HG02623 (cell line): ENCODE measurements at regions not wholly inside any gene's neighbourhood (a gene's known extent, or its start where the extent isn't known, plus 50 kb on each side); places are given as distances from the start of the nearest gene placed in this dataset.

Experiments used
- ATAC-seq: cut with Tn5 transposase; IDR thresholded peaks from one replicate; pipeline ENCODE4 v1.9.1; 2021; ENCODE audit warnings: moderate library complexity; ENCODE audit not compliant: unreplicated experiment

DNA sequence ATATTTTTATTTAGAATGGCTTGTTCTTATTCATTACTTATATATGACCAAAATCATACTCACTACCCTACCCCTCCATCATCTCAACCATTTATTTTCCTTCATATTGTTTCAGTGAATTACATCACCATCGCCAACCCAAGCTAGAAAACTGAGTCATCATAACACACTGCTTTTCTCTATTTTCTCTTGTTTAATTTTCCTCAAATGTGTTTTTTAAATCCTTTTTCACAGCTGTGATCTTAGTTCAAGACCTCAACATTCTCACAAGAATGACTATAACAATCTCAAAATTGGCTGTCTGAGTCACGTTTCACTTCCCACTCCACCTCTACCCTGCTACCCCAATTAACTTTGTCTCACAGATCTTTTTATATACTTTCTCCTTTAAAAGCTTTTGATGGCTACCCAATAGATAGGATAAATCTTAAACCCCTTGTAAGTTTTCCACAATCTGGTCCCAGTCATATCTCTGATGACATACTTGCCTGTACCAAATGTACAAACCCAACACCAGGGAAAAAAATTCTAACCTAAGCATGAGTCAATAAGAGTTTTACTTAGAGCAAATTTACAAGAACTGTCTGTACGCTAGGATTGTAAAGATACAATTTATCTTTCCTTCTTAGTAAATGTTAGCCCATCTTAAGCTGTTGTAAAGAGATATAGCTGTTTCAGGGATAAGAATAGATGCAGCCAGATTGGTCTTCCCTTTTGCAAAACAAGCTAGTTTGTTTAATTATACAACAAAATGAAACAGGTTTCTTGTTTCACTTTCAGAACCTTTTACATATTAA, 635.1 kb upstream of the SLC39A10 start:
- ATAC-seq = peak; percentile 69

DNA sequence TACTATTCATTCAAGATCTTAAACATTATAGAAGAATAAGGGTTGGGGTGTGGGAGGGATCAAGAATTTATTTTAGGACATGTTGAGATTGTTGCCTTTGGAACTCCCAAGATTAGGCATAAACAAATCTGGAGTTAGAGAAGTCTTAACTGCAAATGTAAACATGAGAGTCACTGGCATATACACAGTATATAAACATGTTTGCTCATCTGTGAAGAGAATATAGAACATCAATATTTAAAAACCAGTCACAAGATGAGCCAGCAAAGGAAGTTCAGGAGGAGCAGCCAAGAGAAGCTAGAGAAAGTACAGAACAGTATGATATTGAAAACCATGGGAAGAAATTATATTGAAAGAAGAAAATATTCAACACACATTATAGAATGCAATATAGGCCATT, 638.6 kb upstream of the SLC39A10 start:
- ATAC-seq = no peak

DNA sequence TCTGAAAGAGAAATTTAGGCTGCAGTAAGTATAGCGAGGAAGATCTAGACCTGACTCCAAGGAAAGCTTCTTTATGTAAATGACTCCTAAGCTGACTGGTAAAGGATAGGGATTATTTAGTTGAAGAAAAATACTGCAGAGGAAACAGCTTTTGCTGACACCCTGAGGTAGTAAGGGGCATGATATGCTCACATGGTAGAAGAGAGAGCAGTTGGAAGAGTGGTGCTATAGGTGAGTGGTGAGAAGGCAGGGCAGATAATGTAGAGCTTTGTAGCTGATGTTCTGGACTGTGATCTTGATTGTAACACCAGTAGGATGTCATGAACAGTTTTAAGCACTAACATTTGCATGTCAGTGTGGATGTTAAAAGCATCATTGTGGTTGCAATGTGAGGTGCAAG, 639.1 kb upstream of the SLC39A10 start:
- no peak for ATAC-seq

DNA sequence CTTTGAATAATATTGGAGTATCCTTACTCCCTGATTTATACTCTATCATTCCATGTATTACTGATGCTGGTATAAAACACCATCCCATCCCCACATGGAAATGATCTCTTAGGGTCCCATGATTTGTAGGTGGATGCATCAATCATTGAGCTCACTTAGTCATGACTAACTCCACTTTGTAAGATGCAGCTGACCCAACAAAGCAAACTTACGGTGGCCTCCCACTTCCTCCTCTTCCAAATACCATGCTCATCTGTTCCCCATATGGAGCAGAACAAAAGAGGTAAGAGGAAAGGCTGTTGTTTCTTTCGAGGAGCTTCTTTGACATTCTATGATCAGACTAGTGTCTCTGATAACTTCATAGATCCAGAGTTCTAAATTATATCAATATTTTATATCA, 640.2 kb upstream of the SLC39A10 start:
- no peak for ATAC-seq

DNA sequence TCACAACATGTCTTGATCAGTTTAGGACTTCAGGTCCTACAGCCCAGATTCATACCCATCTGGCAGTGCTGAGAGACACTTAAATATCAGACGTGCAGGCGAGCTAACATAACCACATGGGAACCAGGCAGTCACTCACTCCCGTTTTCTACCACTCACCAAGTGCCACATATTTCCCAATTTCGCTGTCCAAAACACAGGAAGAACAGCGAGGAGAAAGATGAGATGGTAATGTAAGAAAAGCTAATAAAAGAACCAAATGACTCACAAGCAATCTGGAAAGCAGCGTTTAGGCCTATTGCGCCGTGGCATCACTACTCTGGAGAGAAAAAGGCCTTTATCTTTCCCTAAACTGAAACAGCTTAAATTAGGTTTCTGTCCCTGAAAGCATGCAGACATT, 647.8 kb upstream of the SLC39A10 start:
- ATAC-seq = no peak

DNA sequence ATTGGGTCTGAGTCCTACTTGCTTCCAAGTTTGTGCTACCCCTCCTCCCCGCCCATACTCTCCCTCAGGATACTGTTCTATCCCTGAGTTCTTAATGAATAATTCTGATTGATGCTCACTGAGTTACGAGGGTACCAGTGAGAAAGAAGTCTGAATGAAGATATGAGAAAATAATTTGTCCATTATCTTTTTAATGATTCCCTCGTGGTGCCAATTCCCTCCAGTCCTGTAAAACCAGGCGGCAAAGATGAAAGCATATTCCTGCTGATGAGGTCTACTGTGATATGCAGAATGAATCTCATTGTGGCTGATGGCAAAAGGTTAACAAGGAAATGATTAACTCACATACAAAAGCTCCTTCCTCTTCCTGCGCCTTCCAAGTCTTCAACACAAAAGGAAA, 650.2 kb upstream of the SLC39A10 start:
- no peak for ATAC-seq

DNA sequence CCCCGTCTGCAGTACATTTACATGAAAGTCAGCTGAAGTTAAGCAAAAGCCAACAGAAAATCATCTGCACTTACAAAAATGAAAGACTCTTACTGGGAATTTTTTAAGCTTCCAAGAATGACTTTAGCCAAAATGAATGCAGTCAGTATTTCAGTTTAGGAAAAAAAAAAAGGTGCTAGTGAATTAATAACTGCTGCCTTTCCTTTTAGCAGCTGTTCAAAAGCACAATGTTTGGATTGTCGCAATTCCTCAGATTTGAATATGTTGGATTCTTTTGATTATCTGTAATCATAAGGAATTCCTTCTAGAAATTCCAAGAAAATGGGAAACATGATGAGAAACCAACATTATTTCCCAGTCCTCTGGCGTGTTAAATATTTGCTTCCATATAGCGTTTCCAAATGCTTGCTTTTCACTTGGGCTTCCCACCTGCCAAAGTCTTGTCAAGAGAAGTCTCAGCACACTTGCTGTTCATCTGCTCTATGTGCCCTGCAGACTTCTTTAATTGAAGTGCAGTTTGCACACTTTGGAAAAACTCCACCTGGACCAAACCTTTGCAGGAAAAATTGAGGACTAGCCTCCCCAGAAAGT, 653.0 kb upstream of the SLC39A10 start:
- ATAC-seq = no peak

DNA sequence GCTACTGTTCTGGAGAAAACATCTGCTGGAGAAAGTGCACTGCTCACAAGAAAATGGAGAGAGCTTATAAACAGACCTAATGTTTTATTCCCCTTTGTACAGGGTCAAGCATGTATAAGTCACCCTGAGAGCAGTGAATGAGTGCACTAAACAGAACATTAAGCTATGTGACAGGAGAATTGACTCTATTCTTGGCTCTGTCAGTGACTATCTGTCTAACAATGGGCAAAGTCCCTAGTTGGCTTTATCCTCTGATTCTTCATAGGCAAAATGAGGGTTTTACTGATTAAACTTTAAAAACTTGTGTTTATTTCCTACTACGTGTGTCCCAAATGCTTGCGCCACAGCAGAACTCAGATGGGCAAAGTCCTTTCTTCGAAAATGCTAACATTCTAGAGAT, 655.1 kb upstream of the SLC39A10 start:
- ATAC-seq = no peak

DNA sequence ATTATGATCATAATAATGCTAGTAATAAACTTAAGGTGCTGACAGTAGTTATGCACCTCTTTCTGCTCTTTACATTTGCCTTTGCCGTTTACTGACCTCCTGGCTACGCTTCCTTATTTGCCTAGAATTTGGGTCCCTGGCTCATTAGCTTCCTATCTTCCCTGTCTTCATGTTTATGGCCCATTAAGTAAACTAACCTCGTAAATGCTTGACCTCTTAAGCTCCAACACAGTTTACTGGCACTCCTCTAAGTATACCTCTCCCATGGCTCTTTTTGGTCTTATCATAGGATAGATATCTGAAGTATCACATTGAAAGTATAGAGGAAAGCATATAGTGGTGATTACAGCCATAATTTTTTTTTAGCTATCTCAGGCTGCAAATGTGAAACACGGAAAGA, 657.3 kb upstream of the SLC39A10 start:
- ATAC-seq = no peak

DNA sequence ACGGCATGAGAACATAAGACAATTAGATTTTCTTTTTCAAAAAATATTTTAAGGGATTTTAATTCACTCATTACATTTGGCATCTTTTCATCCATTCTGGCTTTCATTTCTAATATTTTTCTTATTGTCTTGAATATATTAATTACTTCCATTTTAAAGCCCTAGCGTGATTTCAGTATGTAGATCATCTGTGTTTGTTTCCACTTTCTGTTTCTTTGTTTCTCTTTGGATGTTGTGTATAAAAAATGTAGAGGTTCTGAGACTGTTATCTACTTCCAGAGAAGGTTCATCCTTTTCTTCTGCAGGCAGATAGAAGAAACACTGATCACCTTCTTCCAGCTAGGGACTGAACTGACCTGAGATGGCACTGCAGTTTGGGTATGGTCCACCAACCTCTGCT, 664.4 kb upstream of the SLC39A10 start:
- no peak for ATAC-seq

DNA sequence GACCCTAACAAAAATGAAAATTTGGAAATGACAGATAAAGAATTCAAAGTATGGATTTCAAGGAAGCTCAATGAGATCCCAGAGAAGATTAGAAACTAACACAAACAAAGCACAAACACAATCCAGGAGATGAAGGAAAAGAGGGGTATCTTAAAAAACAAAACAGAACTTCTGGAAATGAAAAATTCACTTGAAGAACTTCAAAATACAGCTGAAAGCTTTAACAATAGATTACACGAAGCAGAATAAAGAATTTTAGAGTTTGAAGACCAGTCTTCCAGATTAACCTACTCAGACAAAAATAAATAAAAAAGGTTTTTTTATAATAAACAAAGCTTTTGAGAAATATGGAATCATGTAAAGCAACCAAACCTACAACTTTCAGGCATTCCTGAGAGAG, 671.8 kb upstream of the SLC39A10 start:
- ATAC-seq = no peak

DNA sequence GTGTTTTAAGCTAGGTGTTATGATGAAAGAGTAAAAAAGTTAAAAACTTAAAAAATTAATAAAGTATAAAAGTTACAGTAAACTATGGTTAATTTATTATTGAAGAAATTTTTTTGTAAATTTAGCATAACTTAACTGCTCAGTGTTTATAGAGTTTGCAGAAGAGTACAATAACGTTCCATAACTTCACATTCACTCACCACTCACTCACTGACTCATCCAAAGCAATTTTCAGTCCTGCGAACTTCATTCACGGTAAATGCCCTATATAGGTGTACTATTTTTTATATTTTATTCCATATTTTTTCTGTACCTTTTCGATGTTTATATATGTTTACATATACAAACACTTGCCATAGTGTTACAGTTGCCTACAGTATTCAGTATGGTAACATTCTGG, 694.8 kb upstream of the SLC39A10 start:
- ATAC-seq = no peak

DNA sequence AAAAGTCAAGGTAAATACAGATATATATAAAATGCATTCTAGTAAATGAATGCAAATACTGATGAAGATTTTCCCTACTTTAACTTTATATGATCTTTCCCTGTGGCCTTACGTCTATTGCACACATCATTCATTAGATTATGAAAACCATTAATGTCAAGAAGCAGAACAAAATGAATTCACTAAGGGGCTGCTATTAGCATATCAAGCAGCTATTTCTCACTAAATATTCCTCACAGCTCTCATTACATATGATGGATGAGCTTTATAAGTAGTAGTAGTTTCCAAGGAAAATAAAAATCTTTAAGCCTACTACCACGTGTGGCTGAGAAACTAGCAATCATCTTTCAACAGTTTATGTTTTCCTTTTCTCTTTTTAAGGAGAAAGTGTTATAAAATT, 702.8 kb upstream of the SLC39A10 start:
- ATAC-seq = no peak

DNA sequence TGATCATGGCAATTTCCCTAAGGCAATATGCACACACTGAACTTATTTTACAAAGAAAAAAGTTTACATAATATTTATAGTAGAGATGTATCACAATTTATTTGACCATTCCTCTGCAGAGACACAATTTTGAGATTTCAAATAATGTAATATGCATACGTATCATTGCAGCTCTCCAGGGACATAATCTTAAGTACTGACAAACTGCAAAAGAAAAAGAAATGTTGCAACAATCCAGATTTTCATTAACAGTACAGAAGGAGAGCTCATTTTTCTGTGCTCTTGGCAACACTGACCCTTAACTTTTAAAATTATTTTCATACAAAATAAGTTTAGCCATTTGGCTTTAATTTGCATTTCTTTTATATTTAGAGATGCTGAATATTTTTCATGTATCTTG, 710.2 kb upstream of the SLC39A10 start:
- ATAC-seq = no peak

DNA sequence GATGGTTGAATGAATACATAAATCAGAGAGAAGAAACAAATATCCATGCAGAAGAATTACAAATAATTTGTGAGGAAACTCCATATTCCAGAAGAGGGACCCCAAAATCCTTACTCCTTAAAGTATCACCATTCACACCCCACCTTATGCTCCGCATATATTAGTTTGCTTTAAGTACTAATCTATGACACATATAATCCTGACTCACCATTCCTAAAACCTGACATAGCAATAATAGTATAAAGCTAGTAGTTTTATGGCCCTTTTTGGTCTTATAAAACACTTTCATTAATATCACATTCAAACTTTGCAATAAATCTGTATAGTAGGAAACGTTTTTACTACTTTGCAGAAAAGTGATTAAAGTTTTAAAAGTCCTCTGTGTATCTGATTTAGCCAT, 719.0 kb upstream of the SLC39A10 start:
- ATAC-seq = no peak

DNA sequence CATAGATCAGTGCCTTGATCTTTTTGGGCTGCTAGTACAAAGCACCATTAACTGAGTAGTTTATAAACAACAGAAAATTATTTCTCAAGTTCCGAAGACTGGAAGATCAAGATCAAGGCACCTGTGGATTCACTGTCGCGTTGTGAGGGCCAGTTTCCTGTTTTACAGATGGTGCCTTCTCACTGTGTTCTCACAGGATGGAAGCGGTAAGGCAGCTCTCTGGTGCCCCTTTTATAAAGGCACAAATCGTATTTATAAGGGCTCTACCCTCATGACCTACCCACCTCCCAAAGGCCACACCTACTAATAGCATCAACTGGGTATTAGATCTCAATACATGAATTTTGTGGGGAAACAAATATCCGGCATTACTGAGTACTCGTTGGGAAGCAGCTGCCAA, 729.5 kb upstream of the SLC39A10 start:
- no peak for ATAC-seq

DNA sequence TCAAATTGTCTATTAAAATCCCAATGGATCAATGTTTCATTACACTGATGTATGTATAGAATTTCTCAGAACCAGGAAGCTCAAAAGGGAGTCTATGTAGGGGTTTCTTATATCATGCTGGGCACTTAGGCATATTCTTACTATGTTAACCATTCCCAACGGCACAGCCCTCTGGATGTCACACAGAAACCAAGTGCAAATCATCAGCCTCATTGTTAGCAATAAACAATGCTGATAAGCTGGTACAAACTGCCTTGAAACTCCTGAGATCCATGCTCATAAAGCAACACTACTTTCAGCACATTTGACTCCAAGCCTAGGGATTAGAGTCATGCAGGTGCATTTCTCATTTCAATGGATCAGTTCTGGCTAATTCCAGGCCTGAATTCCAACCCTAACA, 730.2 kb upstream of the SLC39A10 start:
- ATAC-seq = no peak

DNA sequence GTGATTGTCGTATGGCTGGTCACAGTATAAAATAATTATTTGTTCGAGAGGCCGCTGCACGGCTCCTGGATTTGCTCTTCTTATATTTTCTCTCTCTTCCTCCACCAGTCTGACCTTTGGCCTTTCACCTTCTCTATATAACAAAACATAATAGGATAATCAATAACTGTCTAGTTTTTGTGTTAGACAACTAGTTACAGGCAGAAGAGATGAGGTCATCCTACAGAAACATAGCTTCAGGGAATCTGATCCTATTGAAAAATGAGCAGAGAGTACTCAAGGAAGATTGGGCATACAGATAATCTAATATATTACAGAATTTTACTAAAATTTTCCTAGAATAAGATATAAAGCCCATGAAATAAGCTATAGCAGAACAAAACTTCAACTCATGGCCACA, 731.3 kb upstream of the SLC39A10 start:
- no peak for ATAC-seq

DNA sequence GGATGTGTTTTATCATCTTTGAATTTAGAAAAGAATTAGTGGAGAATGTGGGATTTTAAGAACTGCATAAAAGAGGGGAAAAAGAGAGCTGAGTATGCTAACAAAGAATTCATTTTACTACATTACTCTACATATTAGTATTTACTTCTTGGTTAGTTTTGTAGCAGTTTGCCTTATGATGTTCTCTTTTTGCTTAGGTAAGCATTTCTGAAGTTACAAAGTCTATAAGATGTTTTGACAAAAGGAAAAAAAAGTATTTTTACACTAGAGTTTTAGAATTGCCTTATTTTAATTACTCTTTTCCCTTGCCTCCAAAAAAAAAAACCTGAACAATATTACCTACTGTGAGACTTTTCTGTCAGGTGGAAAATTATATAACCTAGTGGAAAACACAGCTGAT, 739.5 kb upstream of the SLC39A10 start:
- ATAC-seq = no peak

DNA sequence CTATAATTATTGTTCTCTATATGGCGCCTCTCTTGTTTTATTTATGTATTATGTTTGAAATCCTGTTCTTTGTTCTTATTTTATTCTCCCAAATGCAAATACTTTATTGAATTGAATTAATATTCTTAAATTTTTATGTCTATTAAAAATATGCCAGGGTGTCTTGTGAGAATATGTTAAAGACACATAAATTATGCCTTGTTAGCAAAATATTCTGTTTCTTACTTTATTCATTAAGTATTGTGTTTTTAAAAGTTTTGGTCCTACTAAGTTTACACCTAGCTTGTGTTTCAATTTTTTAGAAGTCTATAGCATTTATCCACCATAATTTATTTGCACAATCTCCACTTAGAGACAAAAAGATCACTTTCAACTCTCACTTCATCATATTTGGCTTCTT, 741.5 kb upstream of the SLC39A10 start:
- no peak for ATAC-seq

DNA sequence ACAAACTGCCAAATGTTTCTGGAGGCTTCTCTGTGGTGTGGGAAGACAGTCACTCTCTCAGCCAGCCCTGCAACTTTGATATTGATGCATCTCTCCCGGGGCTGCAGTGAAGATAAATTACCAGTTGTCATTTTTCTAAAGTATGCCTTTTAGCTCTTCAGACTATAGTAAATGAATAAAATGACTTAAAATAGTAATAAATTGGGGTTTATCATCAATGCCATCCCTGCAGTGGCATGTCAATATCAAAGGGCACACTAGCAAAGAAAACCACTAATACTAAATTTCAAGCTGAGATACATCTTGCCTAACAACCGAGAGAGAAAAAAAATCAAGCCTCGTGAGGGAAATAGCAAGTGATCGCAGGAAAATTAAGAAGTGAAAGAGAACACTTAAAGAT, 749.5 kb upstream of the SLC39A10 start:
- no peak for ATAC-seq

DNA sequence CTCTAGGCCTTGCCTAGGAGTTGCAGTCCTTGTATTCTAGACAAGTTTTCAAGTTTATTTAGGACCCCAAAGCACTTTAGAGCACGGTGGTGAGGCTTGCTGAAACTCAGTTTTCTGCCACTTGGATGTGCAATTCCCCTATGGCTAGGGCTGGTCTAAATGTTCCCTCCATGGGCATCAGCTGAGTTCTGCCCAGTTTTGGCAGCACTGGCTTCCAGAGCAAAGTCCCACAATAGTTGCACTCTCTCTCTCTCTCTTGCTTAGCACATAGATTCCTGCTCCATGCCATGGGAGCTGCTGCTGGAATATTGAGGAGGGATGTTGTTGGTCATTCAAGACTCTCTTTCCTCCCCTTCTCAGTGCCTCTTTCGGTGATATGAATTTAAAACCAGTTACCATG, 760.2 kb upstream of the SLC39A10 start:
- ATAC-seq = no peak

DNA sequence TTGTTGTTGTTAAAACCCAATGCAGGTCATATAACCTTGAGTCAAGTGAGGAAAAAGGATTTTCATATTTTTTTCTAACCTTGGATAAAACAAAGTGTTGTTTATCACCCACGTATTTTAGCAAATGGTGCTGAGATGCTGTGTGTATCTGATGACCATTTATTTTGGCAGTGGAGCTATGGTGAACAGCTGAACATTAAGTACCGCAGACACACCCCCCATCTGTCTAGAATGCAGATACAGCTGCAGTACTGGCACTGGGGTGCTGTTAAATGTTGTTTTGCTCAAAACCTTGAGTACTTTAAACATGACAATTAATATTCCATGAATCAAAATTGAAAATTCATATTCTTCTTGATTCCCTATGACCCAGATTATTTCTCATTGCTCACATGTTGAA, 773.3 kb upstream of the SLC39A10 start:
- ATAC-seq = no peak
